Activated naive CD4-positive, alpha-beta T cell treated with anti-CD3 and anti-CD28 coated beads, Interleukin-2, amount 10 ng/mL, durations not matched to agents 7 days and 5 days (primary cell): ENCODE measurements at regions not wholly inside any gene's neighbourhood (a gene's known extent, or its start where the extent isn't known, plus 50 kb on each side); places are given as distances from the start of the nearest gene placed in this dataset.

Experiments
- CTCF ChIA-PET: fragments of 350-600 bp; sonication (Branson Sonifier 250); formaldehyde crosslinking; loops from one replicate; lab custom pipeline; 2021; ENCODE audit warnings: antibody characterized with exemption; lab: Charles Lee
- DNase-seq: peaks from one replicate; pipeline ENCODE4 v3.0.0-alpha.2; 2020
- H3K27ac Mint-ChIP-seq: one replicate; pipeline ENCODE4 v1.8.0; 2021; ENCODE audit warnings: mild to moderate bottlenecking, moderate library complexity, mixed read lengths
- H3K27me3 Mint-ChIP-seq: one replicate; pipeline ENCODE4 v1.8.0; 2021; ENCODE audit warnings: mild to moderate bottlenecking, mixed read lengths
- H3K36me3 Mint-ChIP-seq: one replicate; pipeline ENCODE4 v1.8.0; 2021; ENCODE audit warnings: mixed read lengths
- H3K4me1 Mint-ChIP-seq: one replicate; pipeline ENCODE4 v1.8.0; 2021; ENCODE audit warnings: mixed read lengths
- H3K4me3 Mint-ChIP-seq: one replicate; pipeline ENCODE4 v1.8.0; 2021; ENCODE audit warnings: mild to moderate bottlenecking, moderate library complexity, mixed read lengths
- H3K9me3 Mint-ChIP-seq: one replicate; pipeline ENCODE4 v1.8.0; 2021; ENCODE audit warnings: mixed read lengths

DNA sequence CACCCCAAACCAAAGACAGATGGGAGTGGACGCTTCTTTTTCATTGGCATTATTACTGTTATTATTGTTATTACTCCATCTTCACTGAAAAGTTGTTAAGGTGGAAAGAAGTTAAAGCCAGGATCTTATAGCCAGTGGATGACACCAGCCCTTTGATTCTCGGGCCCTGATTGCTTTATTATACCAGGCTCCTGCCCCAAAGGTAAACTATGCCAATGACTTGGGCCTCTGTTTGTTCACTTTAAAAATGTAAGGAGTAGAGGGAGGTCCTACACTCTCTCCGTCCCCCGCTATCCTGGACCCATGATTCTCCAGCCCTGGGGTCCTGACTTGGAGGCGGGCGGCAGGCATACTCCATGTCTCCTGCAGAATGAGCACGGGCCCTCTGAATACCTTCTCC is 106.8 kb downstream of the TOMM20 start:
- no peaks in the 10 kb centered on the region for H3K27me3 Mint-ChIP-seq
- CTCF ChIA-PET: interaction anchor here (0.6 to 3.1 kb wide), 2 partner anchors 20 to 62 kb away, joined by 3 to 10 read pairs; no protein-coding TSS in a partner anchor
- no peak overlapping the region for H3K4me3 Mint-ChIP-seq
- H3K36me3 Mint-ChIP-seq: peaks cover 3% of the 10 kb centered on the region
- H3K27ac Mint-ChIP-seq: no peak overlapping the region
- H3K9me3 Mint-ChIP-seq: peaks cover 5% of the 10 kb centered on the region
- DNase-seq: no peak
- H3K4me1 Mint-ChIP-seq: peaks cover 29% of the 10 kb centered on the region

DNA sequence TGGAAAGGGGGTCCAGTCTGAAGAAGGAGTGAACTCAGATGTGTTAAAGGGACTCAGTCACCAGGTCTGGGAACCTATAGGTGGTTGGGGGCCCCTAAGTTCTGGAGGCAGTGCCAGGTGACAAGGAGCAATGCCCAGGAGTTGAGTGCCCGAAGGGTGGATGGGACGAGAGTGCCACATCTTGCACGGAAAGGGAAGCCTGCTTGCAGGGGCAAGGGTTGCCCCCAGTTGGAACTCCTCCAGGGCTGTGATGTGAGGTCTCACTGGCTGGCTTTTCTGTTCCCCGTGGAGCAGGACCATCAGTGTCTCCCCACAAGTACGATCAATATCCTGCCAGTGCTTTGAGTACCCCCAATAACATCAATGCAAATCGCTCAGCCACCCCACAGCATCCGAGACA is 107.3 kb downstream of the TOMM20 start:
- CTCF ChIA-PET: interaction anchor here (1.5 to 3.1 kb wide), 2 partner anchors 10 to 62 kb away, joined by 3 to 10 read pairs; no protein-coding TSS in a partner anchor
- DNase-seq: no peak
- no peak overlapping the region for H3K27ac Mint-ChIP-seq
- peaks cover 3% of the 10 kb centered on the region for H3K9me3 Mint-ChIP-seq
- H3K4me3 Mint-ChIP-seq: no peak overlapping the region
- peaks cover 3% of the 10 kb centered on the region for H3K36me3 Mint-ChIP-seq
- peaks cover 31% of the 10 kb centered on the region for H3K4me1 Mint-ChIP-seq
- no peaks in the 10 kb centered on the region for H3K27me3 Mint-ChIP-seq

DNA sequence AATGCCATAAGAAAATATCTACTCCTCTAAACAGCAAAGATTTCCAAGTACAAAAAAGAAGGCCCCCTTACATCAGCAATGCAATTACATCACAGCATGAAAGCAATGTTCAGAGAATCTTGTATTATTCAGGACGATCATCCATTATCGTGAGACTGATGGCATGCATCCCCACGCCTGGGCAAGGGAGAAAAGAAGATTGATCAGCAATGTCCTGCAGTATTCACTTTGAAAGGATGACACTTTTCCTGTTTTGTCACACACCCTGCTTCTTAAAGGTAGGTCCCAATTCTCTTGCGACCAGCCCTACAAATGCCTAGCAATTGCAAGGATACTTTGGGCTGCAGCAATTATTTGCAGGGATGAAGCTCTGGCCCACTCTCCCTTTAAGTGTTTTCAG is 108.7 kb downstream of the TOMM20 start:
- Mint-ChIP-seq H3K4me1 (peaks cover 42% of the 10 kb centered on the region), H3K9me3 (peaks cover 3% of the 10 kb centered on the region), H3K36me3 (peaks cover 6% of the 10 kb centered on the region), H3K27me3 (no peaks in the 10 kb centered on the region), H3K4me3 (no peak overlapping the region), H3K27ac (no peak overlapping the region)
- CTCF ChIA-PET: interaction anchor here (0.7 to 5.2 kb wide), 3 partner anchors 8 to 62 kb away, joined by 3 to 30 read pairs (median 3); no protein-coding TSS in a partner anchor
- DNase-seq: no peak

DNA sequence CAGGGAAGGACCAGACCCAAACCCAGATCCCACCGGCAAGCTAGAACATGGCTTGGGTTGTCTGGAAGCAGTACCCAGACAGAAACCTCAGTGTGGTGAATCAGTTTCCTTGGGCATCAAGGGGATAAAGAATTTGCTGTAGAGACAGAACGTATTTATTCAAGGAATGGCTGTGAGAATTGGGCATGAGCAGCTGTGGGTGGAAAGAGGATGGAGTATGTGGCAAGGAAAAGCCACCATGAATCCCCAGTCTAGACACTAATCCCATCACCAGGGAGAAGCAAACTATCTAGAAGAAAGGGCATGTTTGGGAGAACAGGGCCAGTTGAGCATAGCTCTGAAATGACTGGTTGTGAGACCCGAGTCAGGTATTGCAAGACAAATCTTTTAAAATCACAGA is 109.2 kb downstream of the TOMM20 start:
- CTCF ChIA-PET: interaction anchor here (0.7 to 5.2 kb wide), 2 partner anchors 13 to 63 kb away, joined by 3 to 30 read pairs; no protein-coding TSS in a partner anchor
- Mint-ChIP-seq H3K27ac (no peak overlapping the region), H3K4me3 (no peak overlapping the region), H3K4me1 (peaks cover 47% of the 10 kb centered on the region), H3K27me3 (no peaks in the 10 kb centered on the region), H3K9me3 (peaks cover 4% of the 10 kb centered on the region), H3K36me3 (peaks cover 6% of the 10 kb centered on the region)
- DNase-seq: no peak

DNA sequence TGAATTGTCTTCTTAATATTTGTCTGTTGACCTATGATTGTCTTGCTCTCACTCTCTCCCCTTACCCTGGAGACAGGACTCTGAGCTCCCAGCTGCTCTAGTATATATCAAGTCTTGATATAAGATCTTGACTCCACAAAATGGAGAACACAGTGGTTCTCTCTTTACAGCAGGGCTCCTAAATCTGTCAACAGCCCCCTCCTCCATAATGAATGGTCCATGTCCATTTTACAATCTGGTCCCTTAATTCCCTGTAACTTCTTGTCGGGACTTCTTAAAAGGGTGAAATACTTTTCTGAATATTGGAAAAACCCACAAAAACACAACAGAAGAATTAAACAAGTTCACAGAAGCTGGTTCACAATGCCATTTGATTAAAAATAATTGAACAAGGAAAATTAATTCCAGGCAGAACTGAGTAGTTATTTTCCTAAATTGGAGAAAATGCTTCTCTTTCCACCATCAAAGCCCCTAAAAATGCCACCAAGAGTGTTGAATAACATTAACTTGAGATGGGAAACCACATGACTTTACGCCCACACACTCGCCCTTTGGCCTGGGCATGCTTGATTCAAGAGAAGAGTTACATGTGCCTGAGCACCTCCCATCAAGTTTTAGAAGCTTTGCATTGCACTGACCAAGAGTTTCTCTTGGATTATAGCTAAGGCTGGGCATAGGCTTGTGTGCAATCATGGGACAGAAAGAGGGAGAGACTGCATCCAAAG is 109.8 kb downstream of the TOMM20 start:
- peaks cover 51% of the 10 kb centered on the region for H3K4me1 Mint-ChIP-seq
- no peak overlapping the region for H3K27ac Mint-ChIP-seq
- DNase-seq: no peak

DNA sequence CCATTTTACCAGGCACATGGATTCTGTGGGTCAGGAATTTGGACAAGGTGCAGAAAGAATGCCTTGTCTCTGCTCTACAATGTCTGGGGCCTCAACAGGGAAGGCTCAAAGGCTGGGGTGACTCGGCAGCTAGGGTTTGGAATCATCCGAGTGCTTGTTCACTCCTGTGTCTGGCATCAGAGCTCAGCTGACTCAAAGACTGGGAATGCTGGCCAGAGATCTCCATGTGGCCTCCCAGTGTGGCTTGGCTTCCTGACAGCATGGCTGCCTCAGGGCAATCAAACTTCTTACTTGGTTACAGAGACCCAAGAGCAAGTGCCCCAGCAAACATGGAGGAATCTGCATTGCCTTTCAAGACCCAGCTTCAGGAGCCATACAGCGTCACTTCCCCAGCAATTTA is 110.5 kb downstream of the TOMM20 start:
- no peaks in the 10 kb centered on the region for H3K27me3 Mint-ChIP-seq
- no peak overlapping the region for H3K4me3 Mint-ChIP-seq
- CTCF ChIA-PET: interaction anchor here (0.8 to 5.2 kb wide), 4 partner anchors 28 to 421 kb away, joined by 3 to 30 read pairs (median 4); no protein-coding TSS in a partner anchor
- H3K4me1 Mint-ChIP-seq: peaks cover 52% of the 10 kb centered on the region
- no peak for DNase-seq
- H3K36me3 Mint-ChIP-seq: peaks cover 8% of the 10 kb centered on the region
- H3K9me3 Mint-ChIP-seq: peaks cover 5% of the 10 kb centered on the region
- H3K27ac Mint-ChIP-seq: no peak overlapping the region

More for the DNA sequence above, 109.8 kb downstream of the TOMM20 start:
- CTCF ChIA-PET: interaction anchor here (0.7 to 5.2 kb wide), 4 partner anchors 14 to 63 kb away, joined by 3 to 30 read pairs (median 3); no protein-coding TSS in a partner anchor
- peaks cover 8% of the 10 kb centered on the region for H3K36me3 Mint-ChIP-seq
- H3K9me3 Mint-ChIP-seq: peaks cover 5% of the 10 kb centered on the region
- no peak overlapping the region for H3K4me3 Mint-ChIP-seq
- H3K27me3 Mint-ChIP-seq: no peaks in the 10 kb centered on the region

DNA sequence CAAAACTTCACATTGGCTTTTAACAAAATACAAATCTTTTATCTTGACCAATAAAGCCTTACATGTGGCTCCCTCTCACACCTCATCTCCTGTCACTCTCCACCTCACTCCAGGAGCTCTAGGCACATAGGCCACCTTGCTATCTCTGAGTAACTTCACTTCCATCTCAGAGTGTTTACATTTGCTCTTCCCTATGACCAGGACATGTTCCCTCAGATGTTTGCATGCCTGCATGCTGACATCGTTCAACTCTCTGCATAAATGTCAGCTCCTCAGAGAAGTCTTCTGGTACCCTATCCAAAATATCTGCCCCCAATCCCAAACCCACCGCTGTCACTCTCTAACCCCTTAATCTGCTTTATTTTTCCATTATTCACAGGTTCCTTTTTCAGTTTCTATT is 110.9 kb downstream of the TOMM20 start:
- CTCF ChIA-PET: interaction anchor here (0.8 to 5.2 kb wide), 4 partner anchors 27 to 420 kb away, joined by 3 to 30 read pairs (median 4); no protein-coding TSS in a partner anchor
- H3K27ac Mint-ChIP-seq: no peak overlapping the region
- no peaks in the 10 kb centered on the region for H3K27me3 Mint-ChIP-seq
- no peak overlapping the region for H3K4me3 Mint-ChIP-seq
- peaks cover 7% of the 10 kb centered on the region for H3K9me3 Mint-ChIP-seq
- peaks cover 55% of the 10 kb centered on the region for H3K4me1 Mint-ChIP-seq
- H3K36me3 Mint-ChIP-seq: peaks cover 10% of the 10 kb centered on the region
- DNase-seq: no peak

DNA sequence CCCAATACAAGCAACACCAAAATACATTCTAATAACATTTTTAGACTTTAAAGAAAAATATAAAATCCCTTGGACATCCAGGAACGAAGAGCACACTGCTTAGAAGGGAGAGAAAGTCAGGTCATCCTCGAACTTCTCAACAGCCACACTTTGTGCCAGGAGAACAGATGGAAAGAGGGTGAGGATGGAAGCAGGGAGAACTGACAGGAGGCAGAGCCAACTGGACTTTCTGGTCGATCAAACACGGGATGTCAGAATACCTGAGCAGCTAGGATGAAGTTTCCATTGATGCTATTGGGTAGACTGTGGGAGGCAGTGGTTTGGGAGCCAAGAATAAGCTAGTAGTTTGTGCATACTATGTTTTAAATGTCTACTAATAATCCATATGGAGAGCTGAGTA is 111.4 kb downstream of the TOMM20 start:
- Mint-ChIP-seq H3K4me1 (peaks cover 55% of the 10 kb centered on the region), H3K4me3 (no peak overlapping the region), H3K27ac (no peak overlapping the region), H3K27me3 (no peaks in the 10 kb centered on the region), H3K36me3 (peaks cover 10% of the 10 kb centered on the region), H3K9me3 (peaks cover 7% of the 10 kb centered on the region)
- no peak for DNase-seq
- CTCF ChIA-PET: interaction anchor here (1.2 to 5.2 kb wide), 2 partner anchors 65 to 420 kb away, joined by 4 to 30 read pairs; no protein-coding TSS in a partner anchor

DNA sequence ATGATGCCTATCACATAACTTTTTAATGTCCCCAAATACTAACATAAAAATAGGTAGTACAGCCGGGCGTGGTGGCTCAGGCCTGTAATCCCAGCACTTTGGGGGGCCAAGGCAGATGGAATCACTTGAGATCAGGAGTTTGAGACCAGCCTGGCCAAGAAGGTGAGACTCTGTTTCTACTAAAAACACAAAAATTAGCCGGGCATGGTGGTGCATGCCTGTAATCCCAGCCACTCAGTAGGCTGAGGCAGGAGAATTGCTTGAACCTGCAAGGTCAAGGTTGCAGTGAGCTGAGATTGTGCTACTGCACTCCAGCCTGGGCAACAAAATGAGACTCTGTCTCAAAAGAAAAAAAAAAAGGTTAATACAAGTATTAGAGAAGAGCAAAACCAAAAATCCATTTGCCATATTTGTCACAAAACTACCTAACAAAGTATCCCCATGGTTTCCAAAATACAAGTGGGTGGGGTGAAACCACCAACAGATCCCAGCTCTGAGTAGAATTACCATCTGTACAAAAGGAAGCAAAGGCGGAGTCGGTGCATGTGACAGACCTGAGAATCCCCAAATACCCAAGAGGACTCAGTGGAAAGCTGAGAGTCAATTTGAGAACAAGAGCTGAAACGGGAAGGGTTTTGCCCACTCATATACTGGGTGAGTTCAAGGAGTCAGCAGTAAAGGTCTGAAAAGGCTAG is 113.2 kb downstream of the TOMM20 start:
- Mint-ChIP-seq H3K9me3 (peaks cover 7% of the 10 kb centered on the region), H3K27me3 (no peaks in the 10 kb centered on the region), H3K36me3 (peaks cover 10% of the 10 kb centered on the region), H3K4me3 (no peak overlapping the region), H3K4me1 (peaks cover 69% of the 10 kb centered on the region), H3K27ac (peak overlapping the region; percentile 81)
- DNase-seq: peak; percentile 42
- CTCF ChIA-PET: interaction anchor here (0.7 to 5.2 kb wide), 3 partner anchors 15 to 67 kb away, joined by 3 to 30 read pairs (median 4); no protein-coding TSS in a partner anchor

DNA sequence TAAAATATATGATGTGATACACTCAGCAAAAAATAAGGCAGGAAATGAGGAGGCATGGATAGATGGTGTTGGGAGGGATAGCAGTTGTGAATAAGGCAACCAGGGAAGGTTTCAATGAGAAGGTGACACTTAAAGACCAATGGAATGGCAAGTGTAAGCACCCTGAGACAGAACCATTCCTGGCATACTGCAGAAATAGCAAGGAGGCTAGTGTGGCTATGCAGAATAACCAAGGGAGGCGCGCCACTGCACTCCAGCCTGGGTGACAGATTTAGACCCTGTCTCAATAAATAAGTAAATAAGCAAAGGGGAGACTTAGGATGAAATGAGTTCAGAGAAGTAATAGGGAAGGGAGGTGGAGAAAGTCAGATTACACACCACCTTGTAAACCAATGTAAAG is 113.9 kb downstream of the TOMM20 start:
- Mint-ChIP-seq H3K9me3 (peaks cover 8% of the 10 kb centered on the region), H3K36me3 (peaks cover 12% of the 10 kb centered on the region), H3K27ac (peak overlapping the region; percentile 7), H3K27me3 (no peaks in the 10 kb centered on the region), H3K4me1 (peaks cover 73% of the 10 kb centered on the region), H3K4me3 (no peak overlapping the region)
- CTCF ChIA-PET: interaction anchor here (5.2 kb wide), 1 partner anchor 67 kb away, joined by 30 read pairs; no protein-coding TSS in a partner anchor
- no peak for DNase-seq

DNA sequence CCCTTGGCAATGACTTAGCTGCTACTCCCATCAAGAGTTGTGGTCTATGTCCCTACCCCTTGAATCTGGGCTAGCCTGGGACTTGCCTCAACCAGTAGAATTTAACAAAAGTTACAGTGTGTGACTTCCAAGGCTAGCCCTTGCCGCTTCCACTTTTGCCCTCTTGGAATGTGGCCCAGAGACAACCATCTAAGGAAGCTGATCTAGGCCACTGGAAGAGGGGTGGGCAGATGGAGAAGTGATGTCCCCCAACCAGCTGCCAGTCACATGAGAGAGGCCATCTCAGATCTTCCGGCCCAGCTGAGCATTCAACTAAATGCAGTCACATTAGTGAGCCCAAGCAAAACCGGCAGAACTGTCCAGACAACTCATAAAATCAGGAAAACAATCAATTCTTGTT is 115.1 kb downstream of the TOMM20 start:
- DNase-seq: no peak
- Mint-ChIP-seq H3K4me3 (no peak overlapping the region), H3K36me3 (peaks cover 18% of the 10 kb centered on the region), H3K27me3 (no peaks in the 10 kb centered on the region), H3K27ac (peak overlapping the region; percentile 92), H3K9me3 (peaks cover 13% of the 10 kb centered on the region), H3K4me1 (peaks cover 78% of the 10 kb centered on the region)
- CTCF ChIA-PET: no interaction called here

DNA sequence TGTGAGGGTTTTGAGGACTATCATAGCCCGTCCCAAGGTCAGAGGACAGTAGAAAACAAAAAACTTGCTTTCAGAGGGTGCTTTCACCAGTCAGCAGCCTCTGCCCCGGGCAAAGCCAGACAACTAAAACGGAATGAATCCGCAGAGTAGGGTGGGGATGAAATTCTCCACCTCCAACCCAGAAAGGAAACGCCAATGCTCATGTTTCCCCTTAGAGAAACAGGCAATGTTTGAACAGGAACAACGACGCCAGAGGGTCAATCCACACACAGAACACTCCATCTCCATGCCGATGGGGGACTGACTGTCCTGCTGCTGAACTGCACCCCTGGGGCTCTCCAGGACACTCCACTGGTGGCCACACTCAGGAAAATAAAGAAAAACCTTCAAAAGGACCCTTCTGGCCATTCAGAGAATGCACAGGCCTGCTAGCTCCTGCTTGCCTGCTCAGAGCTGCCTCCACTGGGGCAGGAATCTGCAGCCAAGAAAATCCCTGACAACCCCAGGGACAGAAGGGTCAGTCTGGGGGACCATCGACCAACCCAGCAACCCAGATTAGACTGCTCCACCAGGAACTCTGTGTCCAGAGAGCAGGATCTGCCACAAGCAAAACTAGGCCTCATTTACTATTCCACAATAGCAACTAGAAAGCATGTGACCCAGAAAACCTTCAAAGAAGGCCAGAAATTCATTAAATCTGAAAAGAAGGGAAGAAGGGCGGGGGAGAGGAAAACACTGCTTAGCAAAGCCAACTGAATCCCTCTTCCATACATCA is 116.0 kb downstream of the TOMM20 start:
- peak overlapping the region; percentile 51 for H3K4me3 Mint-ChIP-seq
- peaks cover 16% of the 10 kb centered on the region for H3K9me3 Mint-ChIP-seq
- DNase-seq: no peak
- H3K36me3 Mint-ChIP-seq: peaks cover 23% of the 10 kb centered on the region
- peaks cover 85% of the 10 kb centered on the region for H3K4me1 Mint-ChIP-seq
- peak overlapping the region; percentile 92 for H3K27ac Mint-ChIP-seq
- CTCF ChIA-PET: interaction anchor here (1.0 to 2.2 kb wide), 12 partner anchors 24 to 408 kb away, joined by 3 to 13 read pairs (median 6); no protein-coding TSS in a partner anchor
- no peaks in the 10 kb centered on the region for H3K27me3 Mint-ChIP-seq

DNA sequence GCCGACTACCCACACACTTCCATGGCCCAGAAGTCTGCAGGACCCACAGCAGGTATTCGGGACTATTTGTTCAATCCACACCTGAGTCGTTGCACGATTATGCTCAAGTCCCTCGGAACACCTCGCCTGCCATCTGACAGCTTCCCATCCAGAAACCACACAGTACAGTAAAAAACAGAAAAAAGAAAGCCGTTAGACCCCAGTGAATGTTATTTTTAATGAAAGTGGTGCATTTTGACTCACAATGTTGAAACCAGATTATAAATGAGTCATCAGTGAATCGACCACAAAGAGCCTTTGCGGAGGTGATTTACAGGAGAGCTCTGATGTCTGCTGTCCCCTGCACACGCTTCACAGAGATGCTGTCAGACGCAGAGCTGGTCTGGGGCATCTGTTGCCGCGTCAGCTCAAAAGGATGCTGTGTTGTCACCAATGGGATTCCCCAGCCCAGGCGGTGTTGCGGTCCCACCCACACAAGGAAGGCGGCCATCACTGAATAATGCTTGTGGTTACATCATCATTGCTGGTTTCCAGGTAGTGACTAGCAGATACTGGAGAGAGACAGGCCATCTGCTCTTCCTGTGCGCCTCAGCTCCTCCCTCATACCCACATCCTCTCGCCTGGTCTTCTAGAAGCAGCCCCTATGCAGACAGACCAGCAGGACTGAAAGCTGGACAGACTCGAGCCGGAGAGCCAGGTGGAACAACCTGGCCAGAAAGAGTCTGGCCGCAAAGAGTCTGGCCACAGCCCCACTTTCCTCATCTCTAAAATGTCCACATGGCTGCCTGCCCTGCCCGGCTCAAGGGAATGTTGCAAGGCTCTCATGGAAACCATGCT is 116.8 kb downstream of the TOMM20 start:
- peak overlapping the region; percentile 92 for H3K27ac Mint-ChIP-seq
- peaks cover 18% of the 10 kb centered on the region for H3K9me3 Mint-ChIP-seq
- H3K4me3 Mint-ChIP-seq: peak overlapping the region; percentile 51
- DNase-seq: peak; percentile 97
- CTCF ChIA-PET: interaction anchor here (0.6 to 2.2 kb wide), 20 partner anchors 9 to 522 kb away, joined by 3 to 13 read pairs (median 3); no protein-coding TSS in a partner anchor
- peaks cover 89% of the 10 kb centered on the region for H3K4me1 Mint-ChIP-seq
- H3K27me3 Mint-ChIP-seq: no peaks in the 10 kb centered on the region
- peaks cover 23% of the 10 kb centered on the region for H3K36me3 Mint-ChIP-seq
